ENCODE measurements at regions not wholly inside any gene's neighbourhood (a gene's known extent, or its start where the extent isn't known, plus 50 kb on each side); places are given as distances from the start of the nearest gene placed in this dataset.
"Not testable (repeated sequence)": the region's sequence is repeated elsewhere in the genome, so short reads cannot be mapped to it uniquely, and the experiment has no call there.

- Mint-ChIP-seq H3K9me3 (peaks cover 11% of the 10 kb centered on the region), H3K4me1 (no peaks in the 10 kb centered on the region), H3K27ac (no peak overlapping the region), H3K4me3 (no peak overlapping the region), H3K27me3 (no peaks in the 10 kb centered on the region), H3K36me3 (ENCODE audit: low read depth) (no peaks in the 10 kb centered on the region)
- no peak for ATAC-seq (replicated peaks)
These were observed 346.7 kb upstream of the KLF4 start for GRCh38 chr9:107836300-107836699.

- Mint-ChIP-seq H3K4me3 (no peak overlapping the region), H3K27me3 (no peaks in the 10 kb centered on the region), H3K9me3 (peaks cover 20% of the 10 kb centered on the region), H3K4me1 (no peaks in the 10 kb centered on the region), H3K36me3 (ENCODE audit: low read depth) (no peaks in the 10 kb centered on the region), H3K27ac (no peak overlapping the region)
- no peak for ATAC-seq (replicated peaks)
These were observed 343.7 kb upstream of the KLF4 start for GRCh38 chr9:107833295-107833694.

- H3K4me3 Mint-ChIP-seq = no peak overlapping the region
- no peak for ATAC-seq (replicated peaks)
These were observed 343.3 kb upstream of the KLF4 start for GRCh38 chr9:107832871-107833270.

GRCh38 chr9:107830479-107830878 lies 340.9 kb upstream of the KLF4 start:
- Mint-ChIP-seq H3K9me3 (peaks cover 12% of the 10 kb centered on the region), H3K36me3 (ENCODE audit: low read depth) (no peaks in the 10 kb centered on the region), H3K27ac (no peak overlapping the region), H3K27me3 (no peaks in the 10 kb centered on the region), H3K4me3 (no peak overlapping the region), H3K4me1 (no peaks in the 10 kb centered on the region)
- ATAC-seq (replicated peaks) = no peak

More at GRCh38 chr9:107832871-107833270, 343.3 kb upstream of the KLF4 start:
- H3K9me3 Mint-ChIP-seq = peaks cover 20% of the 10 kb centered on the region
- H3K4me1 Mint-ChIP-seq = no peaks in the 10 kb centered on the region
- no peaks in the 10 kb centered on the region for H3K27me3 Mint-ChIP-seq
- H3K36me3 Mint-ChIP-seq (ENCODE audit: low read depth) = no peaks in the 10 kb centered on the region
- H3K27ac Mint-ChIP-seq = no peak overlapping the region

- Mint-ChIP-seq H3K27me3 (no peaks in the 10 kb centered on the region), H3K36me3 (ENCODE audit: low read depth) (no peaks in the 10 kb centered on the region), H3K9me3 (peaks cover 14% of the 10 kb centered on the region), H3K27ac (no peak overlapping the region), H3K4me3 (no peak overlapping the region), H3K4me1 (no peaks in the 10 kb centered on the region)
- ATAC-seq (replicated peaks) = no peak
These were observed 338.3 kb upstream of the KLF4 start for GRCh38 chr9:107827884-107828283.

GRCh38 chr9:107827304-107827703 lies 337.7 kb upstream of the KLF4 start:
- ATAC-seq (replicated peaks) = no peak
- Mint-ChIP-seq H3K27me3 (no peaks in the 10 kb centered on the region), H3K36me3 (ENCODE audit: low read depth) (no peaks in the 10 kb centered on the region), H3K4me3 (no peak overlapping the region), H3K4me1 (no peaks in the 10 kb centered on the region), H3K9me3 (peaks cover 12% of the 10 kb centered on the region), H3K27ac (no peak overlapping the region)

- ATAC-seq (replicated peaks); H3K4me3 Mint-ChIP-seq; H3K36me3 Mint-ChIP-seq (ENCODE audit: low read depth); H3K27me3 Mint-ChIP-seq; H3K27ac Mint-ChIP-seq; H3K4me1 Mint-ChIP-seq: not testable (repeated sequence)
- peaks cover 12% of the 10 kb centered on the region for H3K9me3 Mint-ChIP-seq
These were observed 337.1 kb upstream of the KLF4 start for GRCh38 chr9:107826688-107826983.

GRCh38 chr9:107824556-107824955 lies 335.0 kb upstream of the KLF4 start:
- peaks cover 6% of the 10 kb centered on the region for H3K9me3 Mint-ChIP-seq
- H3K36me3 Mint-ChIP-seq (ENCODE audit: low read depth) = no peaks in the 10 kb centered on the region
- H3K4me1 Mint-ChIP-seq = no peaks in the 10 kb centered on the region
- no peak overlapping the region for H3K27ac Mint-ChIP-seq
- H3K27me3 Mint-ChIP-seq = no peaks in the 10 kb centered on the region
- H3K4me3 Mint-ChIP-seq = no peak overlapping the region
- no peak for ATAC-seq (replicated peaks)

GRCh38 chr9:107819772-107820565 lies 330.4 kb upstream of the KLF4 start:
- Mint-ChIP-seq H3K4me1 (no peaks in the 10 kb centered on the region), H3K36me3 (ENCODE audit: low read depth) (no peaks in the 10 kb centered on the region), H3K4me3 (no peak overlapping the region), H3K9me3 (peaks cover 3% of the 10 kb centered on the region), H3K27me3 (no peaks in the 10 kb centered on the region), H3K27ac (no peak overlapping the region)
- ATAC-seq (replicated peaks) = no peak

GRCh38 chr9:107818503-107818829 lies 328.9 kb upstream of the KLF4 start:
- not testable (repeated sequence) for H3K36me3 Mint-ChIP-seq (ENCODE audit: low read depth)

GRCh38 chr9:107817595-107818502 lies 328.3 kb upstream of the KLF4 start:
- not testable (repeated sequence) for H3K4me3 Mint-ChIP-seq; H3K27me3 Mint-ChIP-seq; H3K27ac Mint-ChIP-seq; ATAC-seq (replicated peaks); H3K4me1 Mint-ChIP-seq; H3K36me3 Mint-ChIP-seq (ENCODE audit: low read depth); H3K9me3 Mint-ChIP-seq

More at GRCh38 chr9:107818503-107818829, 328.9 kb upstream of the KLF4 start:
- not testable (repeated sequence) for H3K27me3 Mint-ChIP-seq; ATAC-seq (replicated peaks); H3K4me3 Mint-ChIP-seq; H3K9me3 Mint-ChIP-seq; H3K4me1 Mint-ChIP-seq; H3K27ac Mint-ChIP-seq

- no peak for ATAC-seq (replicated peaks)
- Mint-ChIP-seq H3K36me3 (ENCODE audit: low read depth) (no peaks in the 10 kb centered on the region), H3K4me1 (no peaks in the 10 kb centered on the region), H3K9me3 (peaks cover 11% of the 10 kb centered on the region), H3K27me3 (no peaks in the 10 kb centered on the region), H3K27ac (no peak overlapping the region), H3K4me3 (no peak overlapping the region)
These were observed 327.0 kb upstream of the KLF4 start for GRCh38 chr9:107816561-107817021.

- ATAC-seq (replicated peaks) = no peak
- Mint-ChIP-seq H3K9me3 (peaks cover 11% of the 10 kb centered on the region), H3K27ac (no peak overlapping the region), H3K27me3 (no peaks in the 10 kb centered on the region), H3K36me3 (ENCODE audit: low read depth) (no peaks in the 10 kb centered on the region), H3K4me1 (no peaks in the 10 kb centered on the region), H3K4me3 (no peak overlapping the region)
These were observed 326.4 kb upstream of the KLF4 start for GRCh38 chr9:107815782-107816560.

- ATAC-seq (replicated peaks) = no peak
- Mint-ChIP-seq H3K27ac (no peak overlapping the region), H3K4me3 (no peak overlapping the region), H3K9me3 (peaks cover 18% of the 10 kb centered on the region), H3K4me1 (no peaks in the 10 kb centered on the region), H3K27me3 (no peaks in the 10 kb centered on the region), H3K36me3 (ENCODE audit: low read depth) (no peaks in the 10 kb centered on the region)
These were observed 323.7 kb upstream of the KLF4 start for GRCh38 chr9:107813287-107813686.
